IPS-NIHi7 (cell line): ENCODE measurements at regions not wholly inside any gene's neighbourhood (a gene's known extent, or its start where the extent isn't known, plus 50 kb on each side); places are given as distances from the start of the nearest gene placed in this dataset.

Experiments
- DNase-seq: peaks from one replicate; pipeline ENCODE4 v3.0.0; 2012; ENCODE audit warnings: mixed read lengths; ENCODE audit errors: extremely low spot score

- no peak for DNase-seq
Measured at GRCh38 chr1:104699433-104699832, 949.7 kb downstream of the AMY1C start.

- no peak for DNase-seq
Measured at GRCh38 chr1:104702731-104703130, 953.0 kb downstream of the AMY1C start.

- DNase-seq = no peak
Measured at GRCh38 chr1:104706631-104707147, 957.0 kb downstream of the AMY1C start.

- no peak for DNase-seq
Measured at GRCh38 chr1:104718752-104719151, 969.1 kb downstream of the AMY1C start.

- no peak for DNase-seq
Measured at GRCh38 chr1:104720741-104721140, 971.0 kb downstream of the AMY1C start.

- DNase-seq = no peak
Measured at GRCh38 chr1:104726917-104727316, 977.2 kb downstream of the AMY1C start.

- DNase-seq = no peak
Measured at GRCh38 chr1:104733866-104734265, 984.2 kb downstream of the AMY1C start.

GRCh38 chr1:104745875-104746274 lies 996.2 kb downstream of the AMY1C start:
- DNase-seq = no peak

GRCh38 chr1:104746994-104747393 lies 997.3 kb downstream of the AMY1C start:
- no peak for DNase-seq

GRCh38 chr1:104760017-104760416 lies 1010.3 kb downstream of the AMY1C start:
- no peak for DNase-seq

- no peak for DNase-seq
Measured at GRCh38 chr1:104761961-104762570, 1012.4 kb downstream of the AMY1C start.

- DNase-seq = no peak
Measured at GRCh38 chr1:104765085-104765484, 1015.4 kb downstream of the AMY1C start.

- DNase-seq = no peak
Measured at GRCh38 chr1:104768466-104768865, 1018.8 kb downstream of the AMY1C start.

- peak; percentile 18 for DNase-seq
Measured at GRCh38 chr1:104780470-104781078, 1030.9 kb downstream of the AMY1C start.

GRCh38 chr1:104785575-104786187 lies 1036.0 kb downstream of the AMY1C start:
- no peak for DNase-seq

GRCh38 chr1:104787866-104788510 lies 1038.3 kb downstream of the AMY1C start:
- no peak for DNase-seq

GRCh38 chr1:104791030-104791429 lies 1041.3 kb downstream of the AMY1C start:
- DNase-seq = no peak

GRCh38 chr1:104794035-104794434 lies 1044.3 kb downstream of the AMY1C start:
- no peak for DNase-seq

GRCh38 chr1:104795931-104796330 lies 1046.2 kb downstream of the AMY1C start:
- no peak for DNase-seq

- no peak for DNase-seq
Measured at GRCh38 chr1:104797982-104798381, 1048.3 kb downstream of the AMY1C start.

- no peak for DNase-seq
Measured at GRCh38 chr1:104801344-104801743, 1051.6 kb downstream of the AMY1C start.

- no peak for DNase-seq
Measured at GRCh38 chr1:104804147-104804546, 1054.4 kb downstream of the AMY1C start.

- no peak for DNase-seq
Measured at GRCh38 chr1:104807590-104807989, 1057.9 kb downstream of the AMY1C start.
